H9 (cell line): ENCODE measurements at regions not wholly inside any gene's neighbourhood (a gene's known extent, or its start where the extent isn't known, plus 50 kb on each side); places are given as distances from the start of the nearest gene placed in this dataset.

Source experiments
- DNase-seq: peaks from one replicate; pipeline ENCODE4 v3.0.0-alpha.2; 2017
- H2AFZ ChIP-seq: one replicate; pipeline ENCODE4 v1.6.1; 2013; ENCODE audit warnings: mild to moderate bottlenecking, low read length, control low read depth, moderate library complexity
- H2AK5ac ChIP-seq: 2 replicates; pipeline ENCODE4 v1.6.1; 2013; ENCODE audit warnings: low read length, control low read depth, mixed read lengths; ENCODE audit not compliant: insufficient read length
- H2BK120ac ChIP-seq: one replicate; pipeline ENCODE4 v1.6.1; 2013; ENCODE audit warnings: low read depth, mild to moderate bottlenecking, low read length, control low read depth, inconsistent platforms; ENCODE audit not compliant: poor library complexity, severe bottlenecking
- H2BK12ac ChIP-seq: 2 replicates; pipeline ENCODE4 v1.6.1; 2013; ENCODE audit warnings: low read length, control low read depth, mixed read lengths, low read depth; ENCODE audit not compliant: insufficient read length
- H2BK15ac ChIP-seq: 2 replicates; pipeline ENCODE4 v1.6.1; 2013; ENCODE audit warnings: low read depth, low read length, control low read depth
- H2BK20ac ChIP-seq: one replicate; pipeline ENCODE4 v1.6.1; 2013; ENCODE audit warnings: low read depth, mild to moderate bottlenecking, low read length, control low read depth, inconsistent platforms; ENCODE audit not compliant: poor library complexity, severe bottlenecking
- H2BK5ac ChIP-seq: 2 replicates; pipeline ENCODE4 v1.6.1; 2013; ENCODE audit warnings: low read length, control low read depth, mixed read lengths; ENCODE audit not compliant: insufficient read length
- H3K14ac ChIP-seq: 2 replicates; pipeline ENCODE4 v1.6.1; 2013; ENCODE audit warnings: low read length, control low read depth; ENCODE audit not compliant: insufficient read depth
- H3K18ac ChIP-seq: 2 replicates; pipeline ENCODE4 v1.6.1; 2013; ENCODE audit warnings: low read depth, mild to moderate bottlenecking, mixed read lengths, low read length, control low read depth; ENCODE audit not compliant: insufficient read length
- H3K23ac ChIP-seq: 2 replicates; pipeline ENCODE4 v1.6.1; 2013; ENCODE audit warnings: low read length, control low read depth, mixed read lengths, low read depth; ENCODE audit not compliant: insufficient read length
- H3K23me2 ChIP-seq: 2 replicates; pipeline ENCODE4 v1.6.1; 2013; ENCODE audit warnings: low read depth, mild to moderate bottlenecking, mixed read lengths, low read length, control low read depth; ENCODE audit not compliant: insufficient read length, poor library complexity, severe bottlenecking
- H3K27ac ChIP-seq: 2 replicates; pipeline ENCODE4 v1.5.1; 2013; ENCODE audit warnings: low read length, control low read depth, mixed read lengths, low read depth; ENCODE audit not compliant: insufficient read length
- H3K27me3 ChIP-seq: 2 replicates; pipeline ENCODE4 v1.6.1; 2013; ENCODE audit warnings: low read length, control low read depth, inconsistent platforms; ENCODE audit not compliant: insufficient read depth
- H3K4ac ChIP-seq: 2 replicates; pipeline ENCODE4 v1.6.1; 2013; ENCODE audit warnings: low read depth, mild to moderate bottlenecking, control low read depth, inconsistent platforms, low read length, moderate library complexity
- H3K4me1 ChIP-seq: 2 replicates; pipeline ENCODE4 v1.6.1; 2013; ENCODE audit warnings: low read length, control low read depth, inconsistent platforms; ENCODE audit not compliant: insufficient read depth
- H3K4me2 ChIP-seq: 2 replicates; pipeline ENCODE4 v1.6.1; 2013; ENCODE audit warnings: low read length, control low read depth, mixed read lengths; ENCODE audit not compliant: insufficient read length, insufficient read depth
- H3K56ac ChIP-seq: 2 replicates; pipeline ENCODE4 v1.6.1; 2013; ENCODE audit warnings: low read depth, mild to moderate bottlenecking, mixed read lengths, low read length, control low read depth; ENCODE audit not compliant: insufficient read length
- H3K79me1 ChIP-seq: 2 replicates; pipeline ENCODE4 v1.6.1; 2013; ENCODE audit warnings: low read depth, mild to moderate bottlenecking, moderate library complexity, low read length, control low read depth, inconsistent platforms; ENCODE audit not compliant: insufficient read depth, poor library complexity, severe bottlenecking
- H3K79me2 ChIP-seq: 2 replicates; pipeline ENCODE4 v1.6.1; 2013; ENCODE audit warnings: low read length, control low read depth, inconsistent platforms; ENCODE audit not compliant: insufficient read depth
- H3K9ac ChIP-seq: 2 replicates; pipeline ENCODE4 v1.6.1; 2013; ENCODE audit warnings: low read length, control low read depth, mixed read lengths; ENCODE audit not compliant: insufficient read length; ENCODE audit errors: extremely low read depth
- H3K9me3 ChIP-seq: one replicate; pipeline ENCODE4 v1.6.1; 2013; ENCODE audit warnings: low read depth, low read length, inconsistent platforms; ENCODE audit not compliant: control insufficient read depth
- H3T11ph ChIP-seq: one replicate; pipeline ENCODE4 v1.6.1; 2013; ENCODE audit warnings: mild to moderate bottlenecking, low read length, control low read depth, inconsistent platforms
- H4K20me1 ChIP-seq: one replicate; pipeline ENCODE4 v1.6.1; 2013; ENCODE audit not compliant: control insufficient read depth, insufficient read length, insufficient read depth
- H4K5ac ChIP-seq: 2 replicates; pipeline ENCODE4 v1.6.1; 2013; ENCODE audit warnings: low read depth, mild to moderate bottlenecking, mixed read lengths, low read length, control low read depth; ENCODE audit not compliant: insufficient read length
- H4K8ac ChIP-seq: replicated peaks from 2 replicates; pipeline ENCODE4 v1.6.1; 2013; ENCODE audit warnings: low read length, control low read depth, mixed read lengths, low read depth; ENCODE audit not compliant: insufficient read length
- H4K91ac ChIP-seq: 2 replicates; pipeline ENCODE4 v1.6.1; 2013; ENCODE audit warnings: low read depth, mild to moderate bottlenecking, moderate library complexity, mixed read lengths, low read length, control low read depth; ENCODE audit not compliant: insufficient read length
- H3K27ac Mint-ChIP-seq, 3 experiments: 2 replicates in 2 of 3; 3 replicates in 1 of 3; pipeline ENCODE4 v1.8.0; 2020 to 2021; ENCODE audit warnings: mixed read lengths in 3 of 3, mild to moderate bottlenecking in 1 of 3, moderate library complexity in 1 of 3
- H3K27me3 Mint-ChIP-seq: 2 replicates; pipeline ENCODE4 v1.8.0; 2021; ENCODE audit warnings: low read depth, mild to moderate bottlenecking, moderate library complexity, mixed read lengths
- H3K36me3 Mint-ChIP-seq, 3 experiments: 2 replicates in 2 of 3; 3 replicates in 1 of 3; pipeline ENCODE4 v1.8.0; 2020 to 2021; ENCODE audit warnings: low read depth in 3 of 3, mixed read lengths in 3 of 3; ENCODE audit not compliant: insufficient read depth in 1 of 3
- H3K4me1 Mint-ChIP-seq, 2 experiments: 2 replicates each; pipeline ENCODE4 v1.8.0; 2020; ENCODE audit warnings: mixed read lengths in 2 of 2
- H3K4me3 Mint-ChIP-seq, 2 experiments: 2 replicates in 1 of 2; 3 replicates in 1 of 2; pipeline ENCODE4 v1.8.0; 2020 to 2021; ENCODE audit warnings: mild to moderate bottlenecking in 2 of 2, mixed read lengths in 2 of 2, moderate library complexity in 1 of 2
- H3K9me3 Mint-ChIP-seq, 2 experiments: 2 replicates in 1 of 2; 3 replicates in 1 of 2; pipeline ENCODE4 v1.8.0; 2020; ENCODE audit warnings: mild to moderate bottlenecking in 2 of 2, mixed read lengths in 2 of 2, moderate library complexity in 1 of 2
- WGBS: extraction: QIAGEN DNeasy Blood & Tissue Kit; methylation state at CpG from one replicate; pipeline ENCODE4 v1.1.7; 2013; ENCODE audit warnings: missing lambda C conversion rate, low lambda C conversion rate, mixed read lengths; ENCODE audit not compliant: insufficient read length; ENCODE audit errors: extremely low coverage; 5-methylcytosine and 5-hydroxymethylcytosine counted together
- TF ChIP-seq, protein P1 (sequence below): fragments of 200-600 bp; sonication (generic); conservative IDR thresholded peaks from 3 replicates; pipeline ENCODE4 v1.8.0; 2021; ENCODE audit warnings: antibody characterized with exemption, mild to moderate bottlenecking

DNA sequence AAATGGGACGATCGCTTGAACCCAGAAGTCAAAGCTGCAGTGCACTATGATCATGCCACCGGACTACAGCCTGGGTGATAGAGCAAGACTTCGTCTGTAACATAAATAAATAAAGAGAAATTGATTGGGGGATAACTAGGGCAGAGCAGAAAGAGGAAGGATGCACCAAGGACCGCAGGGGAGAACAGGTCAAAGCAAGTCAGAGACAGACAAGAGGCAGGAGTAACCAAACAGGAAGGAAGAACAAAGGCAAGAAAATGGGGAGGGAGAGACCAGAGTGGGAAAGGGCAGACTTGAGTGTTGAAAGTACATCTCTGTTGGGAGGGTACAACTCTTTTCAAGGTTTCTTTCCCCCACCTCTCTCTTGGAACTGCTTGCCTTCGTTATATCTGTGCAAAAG lies 50.8 kb upstream of the ELK3 start:
- Histone ChIP-seq H2AFZ (no peak overlapping the region), H3K9me3 (no peaks in the 10 kb centered on the region), H3K27me3 (no peaks in the 10 kb centered on the region), H3K9ac (no peak overlapping the region), H3T11ph (no peak overlapping the region), H2BK5ac (no peak overlapping the region), H3K79me1 (no peaks in the 10 kb centered on the region), H3K23ac (no peak overlapping the region), H2BK12ac (no peak overlapping the region), H3K27ac (no peak overlapping the region), H4K91ac (no peak overlapping the region), H2AK5ac (no peak overlapping the region), H2BK15ac (no peak overlapping the region), H3K4me1 (peaks cover 3% of the 10 kb centered on the region; the same call in 1 of the 2 replicates), H3K23me2 (no peaks in the 10 kb centered on the region), H2BK20ac (no peak overlapping the region), H4K20me1 (no peaks in the 10 kb centered on the region), H3K14ac (no peak overlapping the region), H3K56ac (no peak overlapping the region), H4K8ac (no peak overlapping the region), H3K18ac (no peak overlapping the region), H3K4me2 (no peak overlapping the region), H3K4ac (no peak overlapping the region), H4K5ac (no peak overlapping the region), H2BK120ac (no peak overlapping the region), H3K79me2 (no peaks in the 10 kb centered on the region)
- TF ChIP-seq, protein P1, sequence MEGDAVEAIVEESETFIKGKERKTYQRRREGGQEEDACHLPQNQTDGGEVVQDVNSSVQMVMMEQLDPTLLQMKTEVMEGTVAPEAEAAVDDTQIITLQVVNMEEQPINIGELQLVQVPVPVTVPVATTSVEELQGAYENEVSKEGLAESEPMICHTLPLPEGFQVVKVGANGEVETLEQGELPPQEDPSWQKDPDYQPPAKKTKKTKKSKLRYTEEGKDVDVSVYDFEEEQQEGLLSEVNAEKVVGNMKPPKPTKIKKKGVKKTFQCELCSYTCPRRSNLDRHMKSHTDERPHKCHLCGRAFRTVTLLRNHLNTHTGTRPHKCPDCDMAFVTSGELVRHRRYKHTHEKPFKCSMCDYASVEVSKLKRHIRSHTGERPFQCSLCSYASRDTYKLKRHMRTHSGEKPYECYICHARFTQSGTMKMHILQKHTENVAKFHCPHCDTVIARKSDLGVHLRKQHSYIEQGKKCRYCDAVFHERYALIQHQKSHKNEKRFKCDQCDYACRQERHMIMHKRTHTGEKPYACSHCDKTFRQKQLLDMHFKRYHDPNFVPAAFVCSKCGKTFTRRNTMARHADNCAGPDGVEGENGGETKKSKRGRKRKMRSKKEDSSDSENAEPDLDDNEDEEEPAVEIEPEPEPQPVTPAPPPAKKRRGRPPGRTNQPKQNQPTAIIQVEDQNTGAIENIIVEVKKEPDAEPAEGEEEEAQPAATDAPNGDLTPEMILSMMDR = no peak
- Mint-ChIP-seq H3K4me3 (no peak overlapping the region), H3K27ac (no peak overlapping the region), H3K36me3 (no peaks in the 10 kb centered on the region), H3K4me1 (peaks cover 15% of the 10 kb centered on the region in 2 experiments), H3K9me3 (peaks cover 0 to 2% of the 10 kb centered on the region in 2 experiments; a peak in 1 of 5 replicates), H3K27me3 (peaks cover 5% of the 10 kb centered on the region)
- WGBS = no CpG with 5 or more reads among the region's 6 CpGs
- no peak for DNase-seq
